ENCODE measurements at regions not wholly inside any gene's neighbourhood (a gene's known extent, or its start where the extent isn't known, plus 50 kb on each side); places are given as distances from the start of the nearest gene placed in this dataset.

DNA sequence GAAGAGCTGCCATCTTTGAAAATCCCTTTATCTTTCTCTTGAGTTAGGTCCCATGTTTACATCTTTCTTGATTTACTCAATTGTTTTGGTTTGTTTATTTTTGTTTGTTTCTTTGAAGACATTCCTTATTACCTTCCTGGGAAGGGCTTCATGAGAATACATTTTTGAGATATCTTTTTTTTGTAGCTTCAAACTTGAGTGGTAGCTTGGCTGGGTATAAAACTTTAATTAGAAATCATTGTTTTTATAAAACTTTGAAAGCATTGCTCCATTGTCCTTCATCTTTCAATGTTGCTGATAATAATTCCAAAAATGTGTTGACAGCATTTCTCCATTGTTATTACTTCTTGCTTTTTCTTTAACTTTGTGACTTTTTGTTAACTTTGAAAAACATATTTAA lies 145.9 kb upstream of the RBMS1 start:
- no peak for DNase-seq
- H3K27me3 ChIP-seq = no peaks in the 10 kb centered on the region
- no peaks in the 10 kb centered on the region for H3K36me3 ChIP-seq (replicated peaks in 1 of 2)
- H3K27ac ChIP-seq = no peak overlapping the region
- H3K4me1 ChIP-seq (replicated peaks in 1 of 2) = no peaks in the 10 kb centered on the region
- H3K4me3 ChIP-seq = no peak overlapping the region
- TF ChIP-seq, protein P1, sequence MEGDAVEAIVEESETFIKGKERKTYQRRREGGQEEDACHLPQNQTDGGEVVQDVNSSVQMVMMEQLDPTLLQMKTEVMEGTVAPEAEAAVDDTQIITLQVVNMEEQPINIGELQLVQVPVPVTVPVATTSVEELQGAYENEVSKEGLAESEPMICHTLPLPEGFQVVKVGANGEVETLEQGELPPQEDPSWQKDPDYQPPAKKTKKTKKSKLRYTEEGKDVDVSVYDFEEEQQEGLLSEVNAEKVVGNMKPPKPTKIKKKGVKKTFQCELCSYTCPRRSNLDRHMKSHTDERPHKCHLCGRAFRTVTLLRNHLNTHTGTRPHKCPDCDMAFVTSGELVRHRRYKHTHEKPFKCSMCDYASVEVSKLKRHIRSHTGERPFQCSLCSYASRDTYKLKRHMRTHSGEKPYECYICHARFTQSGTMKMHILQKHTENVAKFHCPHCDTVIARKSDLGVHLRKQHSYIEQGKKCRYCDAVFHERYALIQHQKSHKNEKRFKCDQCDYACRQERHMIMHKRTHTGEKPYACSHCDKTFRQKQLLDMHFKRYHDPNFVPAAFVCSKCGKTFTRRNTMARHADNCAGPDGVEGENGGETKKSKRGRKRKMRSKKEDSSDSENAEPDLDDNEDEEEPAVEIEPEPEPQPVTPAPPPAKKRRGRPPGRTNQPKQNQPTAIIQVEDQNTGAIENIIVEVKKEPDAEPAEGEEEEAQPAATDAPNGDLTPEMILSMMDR (IDR thresholded peaks at IDR 0.05) = no peak
- no peak for TF ChIP-seq POLR2A (IDR thresholded peaks at IDR 0.05)
- intact Hi-C loops (cut with DNase I) = no loop called here
- no peaks in the 10 kb centered on the region for H3K9me3 ChIP-seq (replicated peaks in 1 of 3)

GRCh38 chr2:160646684-160647444 lies 153.3 kb upstream of the RBMS1 start:
- WGBS, 4 donors = 70 to 80% (median 77%) methylated on average over 6 of the region's 6 CpGs
- DNase-seq = no peak
- peaks cover 0 to 3% of the 10 kb centered on the region in 2 donors for H3K4me1 ChIP-seq (replicated peaks in 1 of 2)
- H3K9me3 ChIP-seq (replicated peaks in 1 of 3) = no peaks in the 10 kb centered on the region
- intact Hi-C loops (cut with DNase I) = no loop called here
- no peak overlapping the region for H3K27ac ChIP-seq
- no peaks in the 10 kb centered on the region for H3K36me3 ChIP-seq (replicated peaks in 1 of 2)
- no peaks in the 10 kb centered on the region for H3K27me3 ChIP-seq
- TF ChIP-seq POLR2A (IDR thresholded peaks at IDR 0.05) = no peak
- TF ChIP-seq, protein P1 (IDR thresholded peaks at IDR 0.05) = no peak
- H3K4me3 ChIP-seq = no peak overlapping the region

- Histone ChIP-seq H3K27ac (no peak overlapping the region), H3K27me3 (no peaks in the 10 kb centered on the region), H3K4me3 (no peak overlapping the region), H3K4me1 (replicated peaks in 1 of 2) (peaks cover 0 to 6% of the 10 kb centered on the region in 2 donors), H3K36me3 (replicated peaks in 1 of 2) (no peaks in the 10 kb centered on the region), H3K9me3 (replicated peaks in 1 of 3) (no peaks in the 10 kb centered on the region)
- intact Hi-C loops (cut with DNase I) = no loop called here
- 56 to 80% (median 70%) methylated on average over 7 to 33 of the region's 33 CpGs for WGBS, 4 donors
- TF ChIP-seq POLR2A (IDR thresholded peaks at IDR 0.05) = no peak
- TF ChIP-seq, protein P1 (IDR thresholded peaks at IDR 0.05) = no peak
- DNase-seq = no peak
These were observed 154.5 kb upstream of the RBMS1 start for GRCh38 chr2:160647967-160648685.

GRCh38 chr2:160649698-160650097 lies 156.1 kb upstream of the RBMS1 start:
- Histone ChIP-seq H3K27ac (no peak overlapping the region), H3K27me3 (no peaks in the 10 kb centered on the region), H3K36me3 (replicated peaks in 1 of 2) (no peaks in the 10 kb centered on the region), H3K4me3 (no peak overlapping the region), H3K4me1 (replicated peaks in 1 of 2) (peaks cover 0 to 6% of the 10 kb centered on the region in 2 donors), H3K9me3 (replicated peaks in 1 of 3) (no peaks in the 10 kb centered on the region)
- TF ChIP-seq, protein P1 (IDR thresholded peaks at IDR 0.05) = no peak
- no peak for TF ChIP-seq POLR2A (IDR thresholded peaks at IDR 0.05)
- intact Hi-C loops (cut with DNase I) = no loop called here
- 96 to 100% (median 96%) methylated on average over 5 to 12 of the region's 12 CpGs for WGBS, 4 donors
- no peak for DNase-seq
